ENCODE measurements at regions not wholly inside any gene's neighbourhood (a gene's known extent, or its start where the extent isn't known, plus 50 kb on each side); places are given as distances from the start of the nearest gene placed in this dataset.

DNA sequence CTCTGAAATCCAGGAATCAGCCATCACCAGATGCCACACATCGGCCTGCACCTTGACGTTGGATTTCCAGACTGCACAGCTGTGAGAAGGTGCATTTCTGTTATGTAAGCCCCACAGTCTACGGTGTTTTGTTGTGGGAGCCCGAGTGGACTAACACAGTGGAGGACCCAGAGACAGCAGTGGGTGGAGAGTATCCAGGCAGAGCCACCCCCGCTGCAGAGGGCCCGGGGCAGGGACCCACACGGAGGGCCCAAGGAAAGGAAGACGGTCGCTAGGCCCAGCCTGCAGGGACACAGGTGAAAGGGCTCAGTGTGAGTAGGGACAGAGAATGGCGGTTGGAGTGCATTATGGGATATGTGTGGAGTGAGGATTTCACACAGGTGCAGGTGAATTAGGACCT lies 288.3 kb upstream of the AJAP1 start:
- TF ChIP-seq, protein P1, sequence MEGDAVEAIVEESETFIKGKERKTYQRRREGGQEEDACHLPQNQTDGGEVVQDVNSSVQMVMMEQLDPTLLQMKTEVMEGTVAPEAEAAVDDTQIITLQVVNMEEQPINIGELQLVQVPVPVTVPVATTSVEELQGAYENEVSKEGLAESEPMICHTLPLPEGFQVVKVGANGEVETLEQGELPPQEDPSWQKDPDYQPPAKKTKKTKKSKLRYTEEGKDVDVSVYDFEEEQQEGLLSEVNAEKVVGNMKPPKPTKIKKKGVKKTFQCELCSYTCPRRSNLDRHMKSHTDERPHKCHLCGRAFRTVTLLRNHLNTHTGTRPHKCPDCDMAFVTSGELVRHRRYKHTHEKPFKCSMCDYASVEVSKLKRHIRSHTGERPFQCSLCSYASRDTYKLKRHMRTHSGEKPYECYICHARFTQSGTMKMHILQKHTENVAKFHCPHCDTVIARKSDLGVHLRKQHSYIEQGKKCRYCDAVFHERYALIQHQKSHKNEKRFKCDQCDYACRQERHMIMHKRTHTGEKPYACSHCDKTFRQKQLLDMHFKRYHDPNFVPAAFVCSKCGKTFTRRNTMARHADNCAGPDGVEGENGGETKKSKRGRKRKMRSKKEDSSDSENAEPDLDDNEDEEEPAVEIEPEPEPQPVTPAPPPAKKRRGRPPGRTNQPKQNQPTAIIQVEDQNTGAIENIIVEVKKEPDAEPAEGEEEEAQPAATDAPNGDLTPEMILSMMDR (IDR thresholded peaks at IDR 0.05), result no peak
- TF ChIP-seq POLR2AphosphoS5 (IDR thresholded peaks at IDR 0.05), result no peak
- no peak for TF ChIP-seq POLR2A (IDR thresholded peaks at IDR 0.05)
- no peak for TF ChIP-seq EP300 (IDR thresholded peaks at IDR 0.05)
